GM12878 (cell line): ENCODE measurements at regions not wholly inside any gene's neighbourhood (a gene's known extent, or its start where the extent isn't known, plus 50 kb on each side); places are given as distances from the start of the nearest gene placed in this dataset.

ENCODE experiments used
- ATAC-seq: fragments of 200-7000 bp; cut with Tn5 transposase; 3 replicates; pipeline ENCODE4 v1.9.1; 2020; ENCODE audit warnings: mild to moderate bottlenecking, moderate library complexity
- BruUV-seq: library from RNA; stranded (reverse); fragments of 400-500 nt; replicated peaks from 2 replicates; lab custom pipeline; 2021; lab: Mats Ljungman, UMichigan
- CTCF ChIA-PET: fragments of 300-600 bp; sonication (Branson Sonifier 250); formaldehyde crosslinking; extraction: SDS; loops from one replicate; lab custom pipeline; 2021; ENCODE audit warnings: inconsistent platforms; lab: Yijun Ruan, JAX
- POLR2A ChIA-PET: fragments of 350-600 bp; formaldehyde crosslinking; extraction: SDS; loops from one replicate; lab custom pipeline; 2021; ENCODE audit warnings: inconsistent platforms; lab: Charles Lee
- RAD21 ChIA-PET: fragments of 300-600 bp; sonication (Branson Sonifier 250); formaldehyde crosslinking; loops from one replicate; lab custom pipeline; 2023; ENCODE audit warnings: antibody characterized with exemption; ENCODE audit not compliant: unreplicated experiment; lab: Charles Lee
- SMC1A ChIA-PET: fragments of 300-600 bp; sonication (Branson Sonifier 250); formaldehyde crosslinking; loops from one replicate; lab custom pipeline; 2023; ENCODE audit not compliant: unreplicated experiment, uncharacterized antibody; lab: Charles Lee
- DNase-seq: peaks from one replicate; pipeline ENCODE4 v3.0.0-alpha.2; 2011; ENCODE audit warnings: low read depth, low spot score
- FAIRE-seq: peaks from 3 replicates; lab custom pipeline; 2011; peaks lifted over from hg19 to GRCh38; lab: Jason Lieb, UNC
- H2AFZ ChIP-seq: 2 replicates; pipeline ENCODE4 v1.6.0; 2011; ENCODE audit warnings: low read depth, low read length, control low read depth; ENCODE audit not compliant: control insufficient read depth
- H3K27ac ChIP-seq: 2 replicates; pipeline ENCODE4 v1.5.1; 2011; ENCODE audit warnings: control low read depth; ENCODE audit not compliant: control insufficient read depth, insufficient read depth
- H3K27me3 ChIP-seq, 2 experiments: replicated peaks in 1 of 2; 2 replicates each; pipeline versions ENCODE4 v1.6.0 to v1.6.1; 2011; ENCODE audit warnings: low read length in 1 of 2; ENCODE audit not compliant: control insufficient read depth in 2 of 2, insufficient read depth in 2 of 2
- H3K36me3 ChIP-seq, 2 experiments: 2 replicates each; pipeline ENCODE4 v1.5.1; 2011; ENCODE audit warnings: low read length in 1 of 2; ENCODE audit not compliant: control insufficient read depth in 2 of 2, insufficient read depth in 2 of 2
- H3K4me1 ChIP-seq: 2 replicates; pipeline ENCODE4 v1.6.1; 2011; ENCODE audit warnings: mild to moderate bottlenecking, low read length, moderate library complexity, mixed read lengths; ENCODE audit not compliant: control insufficient read depth, insufficient read depth
- H3K4me2 ChIP-seq: 2 replicates; pipeline ENCODE4 v1.6.0; 2011; ENCODE audit warnings: control low read depth; ENCODE audit not compliant: control insufficient read depth, insufficient read depth
- H3K4me3 ChIP-seq: fragments of 200-600 bp; sonication (generic); 2 replicates; pipeline ENCODE4 v1.5.1; 2016
- H3K79me2 ChIP-seq: 2 replicates; pipeline ENCODE4 v1.6.0; 2011; ENCODE audit warnings: low read length; ENCODE audit not compliant: control insufficient read depth, insufficient read depth
- H3K9ac ChIP-seq: 2 replicates; pipeline ENCODE4 v1.8.0; 2011; ENCODE audit warnings: low read length, control low read depth, mixed read lengths; ENCODE audit not compliant: control insufficient read depth, insufficient read depth
- H3K9me3 ChIP-seq: replicated peaks from 3 replicates; pipeline ENCODE4 v1.5.1; 2011; ENCODE audit warnings: mild to moderate bottlenecking, low read length; ENCODE audit not compliant: control insufficient read depth, insufficient read depth
- H4K20me1 ChIP-seq: 2 replicates; pipeline ENCODE4 v1.6.0; 2011; ENCODE audit not compliant: control insufficient read depth, insufficient read depth
- CHD2 ChIP-seq: IDR thresholded peaks from 2 replicates; pipeline ENCODE4 v1.6.1; 2011; ENCODE audit warnings: low read depth, low read length, improper control_type of control experiment, borderline replicate concordance
- CHD4 ChIP-seq: fragments of 200-600 bp; sonication (generic); IDR thresholded peaks from 2 replicates; pipeline ENCODE4 v1.6.1; 2016; ENCODE audit warnings: mild to moderate bottlenecking
- EZH2 ChIP-seq: IDR thresholded peaks from 2 replicates; pipeline ENCODE4 v1.6.1; 2012; ENCODE audit warnings: low read depth, mild to moderate bottlenecking, control low read depth, inconsistent platforms, low read length, borderline replicate concordance; ENCODE audit not compliant: control insufficient read depth
- FOXK2 ChIP-seq: fragments of 450-650 bp; IDR thresholded peaks from 2 replicates; pipeline ENCODE4 v1.6.1; 2017; ENCODE audit warnings: mild to moderate bottlenecking, moderate library complexity
- HDAC6 ChIP-seq: fragments of 200-600 bp; sonication (generic); IDR thresholded peaks from one replicate; pipeline ENCODE4 v1.8.0; 2017; ENCODE audit warnings: antibody characterized with exemption; ENCODE audit not compliant: unreplicated experiment
- POLR2A ChIP-seq: IDR thresholded peaks from 2 replicates; pipeline ENCODE4 v1.6.1; 2011; ENCODE audit warnings: low read depth, mild to moderate bottlenecking, low read length
- RBBP5 ChIP-seq: fragments of 200-600 bp; sonication (generic); conservative IDR thresholded peaks from 2 replicates; pipeline ENCODE4 v1.6.1; 2016
- REST ChIP-seq: IDR thresholded peaks from 2 replicates; pipeline ENCODE4 v1.6.1; 2012; ENCODE audit warnings: mild to moderate bottlenecking, low read depth, low read length
- SIN3A ChIP-seq: IDR thresholded peaks from 2 replicates; pipeline ENCODE4 v1.6.1; 2012; ENCODE audit warnings: low read depth, low read length, improper control_type of control experiment
- SMC3 ChIP-seq: IDR thresholded peaks from 2 replicates; pipeline ENCODE4 v1.6.1; 2011; ENCODE audit warnings: low read length, improper control_type of control experiment, borderline replicate concordance
- SREBF2 ChIP-seq: IDR thresholded peaks from 2 replicates; pipeline ENCODE4 v1.6.1; 2012; ENCODE audit warnings: mild to moderate bottlenecking, low read length
- TCF3 ChIP-seq: IDR thresholded peaks from 2 replicates; pipeline ENCODE4 v1.6.1; 2012; ENCODE audit warnings: low read depth, mild to moderate bottlenecking, low read length, borderline replicate concordance; ENCODE audit not compliant: insufficient read depth
- ZNF592 ChIP-seq: fragments of 450-650 bp; IDR thresholded peaks from 2 replicates; pipeline ENCODE4 v1.6.1; 2017; ENCODE audit warnings: mild to moderate bottlenecking, moderate library complexity
- WGBS: methylation state at CpG from one replicate; pipeline ENCODE4 v1.1.6; 2016; ENCODE audit warnings: low lambda C conversion rate; ENCODE audit not compliant: insufficient replicate concordance, insufficient coverage; ENCODE audit errors: missing lambda C conversion rate; 5-methylcytosine and 5-hydroxymethylcytosine counted together
- in situ Hi-C: fragments of 300-500 bp; cut with MboI; formaldehyde crosslinking; loops from 9 replicates; pipeline ENCODE4 v1.14.3; 2018; ENCODE audit warnings: mixed read lengths
- intact Hi-C: fragments of 100-400 bp; cut with micrococcal nuclease; formaldehyde crosslinking; loops from one replicate; pipeline ENCODE4 v1.14.2; 2022; ENCODE audit not compliant: unreplicated experiment
- TF ChIP-seq, protein P1 (sequence below): IDR thresholded peaks from 2 replicates; pipeline ENCODE4 v1.6.1; 2011; ENCODE audit warnings: low read depth, mild to moderate bottlenecking, low read length, moderate library complexity, borderline replicate concordance; ENCODE audit errors: extremely low read depth
- TF ChIP-seq, protein P2 (sequence below): fragments of 450-650 bp; formaldehyde crosslinking; IDR thresholded peaks from 2 replicates; pipeline ENCODE4 v1.5.0; 2022; ENCODE audit warnings: mild to moderate bottlenecking, missing genetic modification characterization

DNA sequence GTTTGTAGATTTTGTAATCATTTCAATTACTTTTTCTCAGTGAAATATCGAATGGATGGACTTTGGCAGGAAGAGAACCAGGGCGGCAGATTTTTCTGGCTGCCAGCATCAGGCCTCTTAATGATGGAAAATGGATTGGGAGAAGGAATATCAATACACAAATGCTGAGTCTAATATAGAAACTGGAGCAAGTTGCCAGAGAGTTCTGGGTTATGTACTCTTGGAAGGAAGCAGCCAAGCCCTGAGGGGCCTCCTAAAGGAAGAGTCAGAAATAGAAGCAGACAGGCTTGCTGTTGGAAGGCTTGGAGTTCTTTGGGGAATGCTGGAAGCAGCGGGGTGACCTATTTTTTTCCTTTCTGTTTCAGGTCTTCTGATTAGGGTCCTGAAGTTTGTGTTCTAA, 428.6 kb downstream of the DMAC1 start:
- Histone ChIP-seq H3K9me3 (no peaks in the 10 kb centered on the region), H3K27me3 (no peaks in the 10 kb centered on the region), H3K9ac (no peak overlapping the region), H3K27ac (no peak overlapping the region), H3K79me2 (no peaks in the 10 kb centered on the region), H3K4me1 (no peaks in the 10 kb centered on the region), H2AFZ (no peak overlapping the region), H3K4me2 (no peak overlapping the region), H3K36me3 (no peaks in the 10 kb centered on the region), H4K20me1 (no peaks in the 10 kb centered on the region), H3K4me3 (no peak overlapping the region)
- BruUV-seq = no TSS peak
- intact Hi-C loops = no loop called here
- in situ Hi-C loops = no loop called here
- POLR2A ChIA-PET = no interaction called here
- 25% methylated on average over 3 of the region's 3 CpGs for WGBS
- no peak for ATAC-seq
- SMC1A ChIA-PET = no interaction called here
- RAD21 ChIA-PET = no interaction called here
- no peak for DNase-seq
- CTCF ChIA-PET = no interaction called here
- FAIRE-seq = no peak
- TF ChIP-seq SMC3 (no peak), SIN3A (no peak), CHD4 (no peak), SREBF2 (no peak), ZNF592 (no peak), EZH2 (no peak), RBBP5 (no peak), REST (no peak), FOXK2 (no peak), POLR2A (no peak), TCF3 (no peak), HDAC6 (no peak), CHD2 (no peak)
- TF ChIP-seq, protein P1, sequence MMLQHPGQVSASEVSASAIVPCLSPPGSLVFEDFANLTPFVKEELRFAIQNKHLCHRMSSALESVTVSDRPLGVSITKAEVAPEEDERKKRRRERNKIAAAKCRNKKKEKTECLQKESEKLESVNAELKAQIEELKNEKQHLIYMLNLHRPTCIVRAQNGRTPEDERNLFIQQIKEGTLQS = no peak
- TF ChIP-seq, protein P2, sequence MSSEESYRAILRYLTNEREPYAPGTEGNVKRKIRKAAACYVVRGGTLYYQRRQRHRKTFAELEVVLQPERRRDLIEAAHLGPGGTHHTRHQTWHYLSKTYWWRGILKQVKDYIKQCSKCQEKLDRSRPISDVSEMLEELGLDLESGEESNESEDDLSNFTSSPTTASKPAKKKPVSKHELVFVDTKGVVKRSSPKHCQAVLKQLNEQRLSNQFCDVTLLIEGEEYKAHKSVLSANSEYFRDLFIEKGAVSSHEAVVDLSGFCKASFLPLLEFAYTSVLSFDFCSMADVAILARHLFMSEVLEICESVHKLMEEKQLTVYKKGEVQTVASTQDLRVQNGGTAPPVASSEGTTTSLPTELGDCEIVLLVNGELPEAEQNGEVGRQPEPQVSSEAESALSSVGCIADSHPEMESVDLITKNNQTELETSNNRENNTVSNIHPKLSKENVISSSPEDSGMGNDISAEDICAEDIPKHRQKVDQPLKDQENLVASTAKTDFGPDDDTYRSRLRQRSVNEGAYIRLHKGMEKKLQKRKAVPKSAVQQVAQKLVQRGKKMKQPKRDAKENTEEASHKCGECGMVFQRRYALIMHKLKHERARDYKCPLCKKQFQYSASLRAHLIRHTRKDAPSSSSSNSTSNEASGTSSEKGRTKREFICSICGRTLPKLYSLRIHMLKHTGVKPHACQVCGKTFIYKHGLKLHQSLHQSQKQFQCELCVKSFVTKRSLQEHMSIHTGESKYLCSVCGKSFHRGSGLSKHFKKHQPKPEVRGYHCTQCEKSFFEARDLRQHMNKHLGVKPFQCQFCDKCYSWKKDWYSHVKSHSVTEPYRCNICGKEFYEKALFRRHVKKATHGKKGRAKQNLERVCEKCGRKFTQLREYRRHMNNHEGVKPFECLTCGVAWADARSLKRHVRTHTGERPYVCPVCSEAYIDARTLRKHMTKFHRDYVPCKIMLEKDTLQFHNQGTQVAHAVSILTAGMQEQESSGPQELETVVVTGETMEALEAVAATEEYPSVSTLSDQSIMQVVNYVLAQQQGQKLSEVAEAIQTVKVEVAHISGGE (CRISPR knock-in tag) = no peak
